ENCODE measurements at regions not wholly inside any gene's neighbourhood (a gene's known extent, or its start where the extent isn't known, plus 50 kb on each side); places are given as distances from the start of the nearest gene placed in this dataset.

DNA sequence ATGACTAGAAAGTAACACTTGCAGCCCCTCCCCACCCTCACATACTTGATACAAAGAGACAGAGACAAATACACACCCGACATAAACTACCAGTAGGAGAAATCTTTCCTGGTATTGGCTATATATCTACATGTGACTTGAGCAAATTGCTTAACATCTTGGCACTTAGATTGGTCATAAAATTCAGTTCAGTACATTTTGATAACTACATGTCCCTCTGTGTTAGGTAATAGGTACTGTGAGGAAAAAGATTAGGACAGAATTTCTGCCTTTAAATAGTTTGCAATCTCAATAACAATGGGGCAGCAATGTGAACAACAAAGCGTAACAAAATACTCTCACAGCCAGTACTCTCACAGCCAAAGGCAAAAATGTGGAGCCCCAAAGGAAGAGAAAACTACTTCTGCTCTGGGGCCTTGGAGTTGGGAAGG is 670.0 kb upstream of the ACVR2A start:
- Histone ChIP-seq H3K4me3 (no peak overlapping the region), H3K27me3 (no peaks in the 10 kb centered on the region), H3K36me3 (no peaks in the 10 kb centered on the region), H3K27ac (no peak overlapping the region), H3K4me1 (no peaks in the 10 kb centered on the region), H3K9me3 (peaks cover 0 to 5% of the 10 kb centered on the region in 2 donors)
- intact Hi-C loops (cut with DNase I): no loop called here
- TF ChIP-seq, protein P1, sequence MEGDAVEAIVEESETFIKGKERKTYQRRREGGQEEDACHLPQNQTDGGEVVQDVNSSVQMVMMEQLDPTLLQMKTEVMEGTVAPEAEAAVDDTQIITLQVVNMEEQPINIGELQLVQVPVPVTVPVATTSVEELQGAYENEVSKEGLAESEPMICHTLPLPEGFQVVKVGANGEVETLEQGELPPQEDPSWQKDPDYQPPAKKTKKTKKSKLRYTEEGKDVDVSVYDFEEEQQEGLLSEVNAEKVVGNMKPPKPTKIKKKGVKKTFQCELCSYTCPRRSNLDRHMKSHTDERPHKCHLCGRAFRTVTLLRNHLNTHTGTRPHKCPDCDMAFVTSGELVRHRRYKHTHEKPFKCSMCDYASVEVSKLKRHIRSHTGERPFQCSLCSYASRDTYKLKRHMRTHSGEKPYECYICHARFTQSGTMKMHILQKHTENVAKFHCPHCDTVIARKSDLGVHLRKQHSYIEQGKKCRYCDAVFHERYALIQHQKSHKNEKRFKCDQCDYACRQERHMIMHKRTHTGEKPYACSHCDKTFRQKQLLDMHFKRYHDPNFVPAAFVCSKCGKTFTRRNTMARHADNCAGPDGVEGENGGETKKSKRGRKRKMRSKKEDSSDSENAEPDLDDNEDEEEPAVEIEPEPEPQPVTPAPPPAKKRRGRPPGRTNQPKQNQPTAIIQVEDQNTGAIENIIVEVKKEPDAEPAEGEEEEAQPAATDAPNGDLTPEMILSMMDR (IDR thresholded peaks at IDR 0.05): no peak
- ATAC-seq (no peak), DNase-seq (no peak)

DNA sequence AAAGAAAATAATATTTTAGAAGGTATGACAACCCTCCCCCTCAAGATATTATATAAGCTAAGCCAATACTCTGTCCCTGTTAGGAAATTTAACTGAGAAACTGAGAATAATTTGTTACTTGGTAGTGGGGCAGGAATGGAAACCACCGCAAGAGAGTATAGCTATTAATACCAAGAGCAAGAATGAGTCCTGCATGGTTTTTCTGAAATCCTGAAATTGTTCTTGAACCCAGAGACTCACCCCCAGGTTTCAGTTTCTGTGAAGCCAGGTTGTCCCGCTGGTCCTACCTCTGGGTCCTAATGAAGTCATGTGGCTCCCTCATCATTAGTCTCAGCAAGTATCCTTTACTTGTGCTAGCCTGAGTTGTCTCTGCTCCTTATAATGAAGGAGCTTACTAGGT is 671.0 kb upstream of the ACVR2A start:
- H3K9me3 ChIP-seq: peaks cover 0 to 4% of the 10 kb centered on the region in 2 donors
- H3K4me1 ChIP-seq: no peaks in the 10 kb centered on the region
- no peak overlapping the region for H3K4me3 ChIP-seq
- no peaks in the 10 kb centered on the region for H3K27me3 ChIP-seq
- no peak overlapping the region for H3K27ac ChIP-seq
- ATAC-seq (no peak), DNase-seq (no peak)
- TF ChIP-seq, protein P1 (IDR thresholded peaks at IDR 0.05): no peak
- H3K36me3 ChIP-seq: no peaks in the 10 kb centered on the region
- intact Hi-C loops (cut with DNase I): no loop called here

GRCh38 chr2:147173189-147173581 is 671.6 kb upstream of the ACVR2A start:
- intact Hi-C loops (cut with DNase I): no loop called here
- Histone ChIP-seq H3K4me1 (no peaks in the 10 kb centered on the region), H3K27ac (no peak overlapping the region), H3K4me3 (no peak overlapping the region), H3K27me3 (no peaks in the 10 kb centered on the region), H3K9me3 (no peaks in the 10 kb centered on the region), H3K36me3 (no peaks in the 10 kb centered on the region)
- DNase-seq: no peak
- ATAC-seq: no peak
- TF ChIP-seq, protein P1 (IDR thresholded peaks at IDR 0.05): no peak

DNA sequence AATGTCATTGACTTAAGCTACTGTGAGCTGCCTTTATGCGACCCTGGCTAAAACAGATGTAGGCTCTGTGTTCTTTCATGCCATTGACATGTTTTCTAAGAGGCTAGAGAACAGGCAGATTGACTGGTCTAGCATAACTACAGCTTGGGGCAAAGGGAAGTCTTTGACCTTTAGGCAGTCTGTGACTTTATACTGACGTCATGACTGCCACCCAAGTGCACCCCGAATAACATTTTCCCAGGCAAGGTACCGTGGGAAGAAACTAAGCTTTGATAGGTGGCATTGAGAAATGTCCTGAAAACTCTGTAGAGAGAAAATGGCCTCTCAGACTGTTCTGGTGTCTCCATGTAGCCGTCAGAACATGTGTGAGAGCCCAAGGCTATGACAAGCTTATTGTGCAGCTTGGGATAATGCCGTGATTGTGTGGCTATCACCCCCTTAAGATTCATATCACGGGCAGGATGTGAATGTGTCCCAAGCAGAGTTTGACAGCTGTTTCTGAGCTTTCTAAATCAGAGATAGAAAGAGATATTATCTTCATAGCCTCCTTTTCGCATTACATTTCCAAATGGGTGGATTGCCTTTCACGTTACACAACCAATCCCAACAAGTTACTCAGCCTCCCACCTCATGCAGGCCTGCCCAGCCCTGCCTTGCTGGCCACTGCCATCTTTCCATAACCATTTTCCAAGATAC is 672.2 kb upstream of the ACVR2A start:
- H3K27ac ChIP-seq: no peak overlapping the region
- no peak for ATAC-seq

DNA sequence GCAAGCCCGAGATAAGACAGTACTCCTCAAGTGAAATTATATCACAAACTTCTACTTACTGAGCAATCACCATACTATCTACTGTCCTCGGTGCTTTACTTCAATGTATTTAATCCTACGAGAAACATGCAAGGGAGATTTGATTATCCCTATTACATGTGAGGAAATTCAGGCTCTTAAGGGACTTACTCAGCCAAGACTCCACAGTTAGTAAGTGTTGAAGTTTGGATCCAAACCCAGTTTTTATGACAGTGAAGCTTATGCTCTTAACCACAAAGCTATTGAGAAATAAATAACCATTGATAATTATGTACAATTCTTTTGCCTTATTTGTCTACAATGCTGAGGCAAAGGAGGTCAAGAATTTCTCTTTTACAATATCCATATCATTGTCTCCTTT is 672.9 kb upstream of the ACVR2A start:
- no peak overlapping the region for H3K27ac ChIP-seq
- no peaks in the 10 kb centered on the region for H3K36me3 ChIP-seq
- no peaks in the 10 kb centered on the region for H3K4me1 ChIP-seq
- H3K27me3 ChIP-seq: no peaks in the 10 kb centered on the region
- TF ChIP-seq, protein P1 (IDR thresholded peaks at IDR 0.05): no peak
- DNase-seq (no peak), ATAC-seq (no peak)
- H3K9me3 ChIP-seq: no peaks in the 10 kb centered on the region
- intact Hi-C loops (cut with DNase I): no loop called here
- H3K4me3 ChIP-seq: no peak overlapping the region

More for the DNA sequence above, 672.2 kb upstream of the ACVR2A start:
- H3K36me3 ChIP-seq: no peaks in the 10 kb centered on the region
- H3K4me3 ChIP-seq: no peak overlapping the region
- no peaks in the 10 kb centered on the region for H3K27me3 ChIP-seq
- intact Hi-C loops (cut with DNase I): no loop called here
- TF ChIP-seq, protein P1 (IDR thresholded peaks at IDR 0.05): no peak
- H3K9me3 ChIP-seq: no peaks in the 10 kb centered on the region
- no peak for DNase-seq
- H3K4me1 ChIP-seq: no peaks in the 10 kb centered on the region

Data from left lung (tissue), 4 donors.